IMR-90 (cell line): ENCODE measurements at regions not wholly inside any gene's neighbourhood (a gene's known extent, or its start where the extent isn't known, plus 50 kb on each side); places are given as distances from the start of the nearest gene placed in this dataset.

Experiments used
- ATAC-seq: fragments of 200-7000 bp; cut with Tn5 transposase; 2 replicates; pipeline ENCODE4 v1.9.1; 2020; ENCODE audit warnings: low read depth, mild to moderate bottlenecking, moderate library complexity
- BruUV-seq: library from RNA; stranded (reverse); fragments of 400-500 nt; replicated peaks from 2 replicates; lab custom pipeline; 2021; lab: Mats Ljungman, UMichigan
- CTCF ChIA-PET: fragments of 300-600 bp; formaldehyde crosslinking; extraction: SDS; loops from one replicate; lab custom pipeline; 2021; ENCODE audit warnings: antibody characterized with exemption; lab: Yijun Ruan, JAX
- POLR2A ChIA-PET: fragments of 300-600 bp; sonication (Branson Sonifier 250); formaldehyde crosslinking; loops from one replicate; lab custom pipeline; 2022; ENCODE audit warnings: antibody characterized with exemption; ENCODE audit not compliant: unreplicated experiment; lab: Charles Lee
- DNase-seq: peaks from one replicate; pipeline ENCODE4 v3.0.0; 2013
- H2AFZ ChIP-seq: replicated peaks from 2 replicates; pipeline ENCODE3; 2013; ENCODE audit warnings: low read length, mild to moderate bottlenecking; ENCODE audit not compliant: poor library complexity
- H2AK5ac ChIP-seq: 2 replicates; pipeline ENCODE4 v1.6.1; 2013; ENCODE audit warnings: low read depth, low read length, inconsistent platforms
- H2AK9ac ChIP-seq: replicated peaks from 2 replicates; pipeline ENCODE3; 2013; ENCODE audit warnings: mild to moderate bottlenecking, low read depth, low read length, moderate library complexity; ENCODE audit not compliant: poor library complexity
- H2BK120ac ChIP-seq: 2 replicates; pipeline ENCODE4 v1.6.1; 2013; ENCODE audit warnings: low read depth, low read length, inconsistent platforms
- H2BK15ac ChIP-seq: 3 replicates; pipeline ENCODE4 v1.6.1; 2013; ENCODE audit warnings: low read depth, low read length, inconsistent platforms
- H2BK20ac ChIP-seq: 2 replicates; pipeline ENCODE4 v1.6.1; 2013; ENCODE audit warnings: low read depth, mild to moderate bottlenecking, inconsistent platforms, low read length, moderate library complexity
- H2BK5ac ChIP-seq: 2 replicates; pipeline ENCODE4 v1.6.1; 2013; ENCODE audit warnings: mild to moderate bottlenecking, low read depth, low read length, inconsistent platforms; ENCODE audit not compliant: poor library complexity, severe bottlenecking
- H3K14ac ChIP-seq: replicated peaks from 2 replicates; pipeline ENCODE4 v1.6.1; 2013; ENCODE audit warnings: low read depth, low read length, inconsistent platforms
- H3K18ac ChIP-seq: 2 replicates; pipeline ENCODE4 v1.6.1; 2013; ENCODE audit warnings: low read depth, low read length, control low read depth
- H3K23ac ChIP-seq: 2 replicates; pipeline ENCODE4 v1.6.1; 2013; ENCODE audit warnings: low read depth, low read length, inconsistent platforms
- H3K27ac ChIP-seq: 2 replicates; pipeline ENCODE4 v1.5.1; 2013; ENCODE audit warnings: mild to moderate bottlenecking, control low read depth, low read length; ENCODE audit not compliant: insufficient read depth
- H3K27me3 ChIP-seq: 2 replicates; pipeline ENCODE4 v1.6.1; 2013; ENCODE audit warnings: low read length; ENCODE audit not compliant: control insufficient read depth, insufficient read depth
- H3K36me3 ChIP-seq: 2 replicates; pipeline ENCODE4 v1.6.1; 2013; ENCODE audit warnings: low read length, mixed read lengths; ENCODE audit not compliant: control insufficient read depth, insufficient read depth
- H3K4ac ChIP-seq: 2 replicates; pipeline ENCODE4 v1.6.1; 2013; ENCODE audit warnings: low read depth, low read length, inconsistent platforms
- H3K4me1 ChIP-seq: 2 replicates; pipeline ENCODE4 v1.6.1; 2013; ENCODE audit warnings: low read length, mixed read lengths; ENCODE audit not compliant: control insufficient read depth, insufficient read depth
- H3K4me2 ChIP-seq: 2 replicates; pipeline ENCODE4 v1.6.1; 2013; ENCODE audit warnings: low read depth, mild to moderate bottlenecking, control low read depth, low read length, moderate library complexity
- H3K4me3 ChIP-seq: 2 replicates; pipeline ENCODE4 v1.5.1; 2013; ENCODE audit warnings: low read depth, mild to moderate bottlenecking, control low read depth, low read length, moderate library complexity; ENCODE audit not compliant: insufficient read depth
- H3K56ac ChIP-seq: 2 replicates; pipeline ENCODE4 v1.6.1; 2013; ENCODE audit warnings: low read length, inconsistent platforms; ENCODE audit not compliant: insufficient read depth; ENCODE audit errors: extremely low read depth
- H3K79me1 ChIP-seq, 2 experiments: 2 replicates each; pipeline ENCODE4 v1.6.1; 2013; ENCODE audit warnings: low read length in 2 of 2, inconsistent platforms in 1 of 2, low read depth in 1 of 2
- H3K9ac ChIP-seq: 2 replicates; pipeline ENCODE4 v1.6.1; 2013; ENCODE audit warnings: low read depth, low read length, control low read depth
- H3K9me1 ChIP-seq: 2 replicates; pipeline ENCODE4 v1.6.1; 2013; ENCODE audit warnings: low read length, inconsistent platforms; ENCODE audit not compliant: insufficient read depth
- H3K9me3 ChIP-seq: 2 replicates; pipeline ENCODE4 v1.6.1; 2013; ENCODE audit warnings: low read length; ENCODE audit not compliant: control insufficient read depth, insufficient read depth
- H4K20me1 ChIP-seq: 2 replicates; pipeline ENCODE4 v1.6.1; 2013; ENCODE audit warnings: low read length, inconsistent platforms; ENCODE audit not compliant: insufficient read depth
- H4K5ac ChIP-seq: 2 replicates; pipeline ENCODE4 v1.6.1; 2013; ENCODE audit warnings: mild to moderate bottlenecking, low read depth, low read length, control low read depth
- H4K8ac ChIP-seq, 2 experiments: 2 replicates each; pipeline ENCODE4 v1.6.1; 2013; ENCODE audit warnings: low read depth in 2 of 2, low read length in 2 of 2, control low read depth in 1 of 2, inconsistent platforms in 1 of 2
- H4K91ac ChIP-seq: 2 replicates; pipeline ENCODE4 v1.6.1; 2013; ENCODE audit warnings: low read depth, low read length, inconsistent platforms; ENCODE audit not compliant: insufficient read depth
- CEBPB ChIP-seq: IDR thresholded peaks from 2 replicates; pipeline ENCODE4 v1.6.1; 2012; ENCODE audit warnings: low read depth, low read length, improper control_type of control experiment
- MAFK ChIP-seq: IDR thresholded peaks from 2 replicates; pipeline ENCODE4 v1.6.1; 2012; ENCODE audit warnings: low read depth, low read length, improper control_type of control experiment
- NFE2L2 ChIP-seq: fragments of 150-350 bp; IDR thresholded peaks from 2 replicates; pipeline ENCODE4 v1.6.1; 2016; ENCODE audit warnings: low read depth, mild to moderate bottlenecking, low read length
- RFX5 ChIP-seq: IDR thresholded peaks from 2 replicates; pipeline ENCODE4 v1.8.0; 2012; ENCODE audit warnings: low read depth, mild to moderate bottlenecking, low read length, moderate library complexity
- WGBS, 2 experiments: methylation state at CpG; one replicate each; pipeline versions ENCODE4 v1.1.5 to v1.1.7; 2013; ENCODE audit warnings: missing lambda C conversion rate in 2 of 2; ENCODE audit not compliant: insufficient read length in 1 of 2; ENCODE audit errors: extremely low coverage in 2 of 2; 5-methylcytosine and 5-hydroxymethylcytosine counted together
- dilution Hi-C: fragments of 300-500 bp; cut with HindIII; formaldehyde crosslinking; loops from one replicate; pipeline ENCODE4 v1.14.3; 2018; ENCODE audit warnings: low sequenced_read_pairs; ENCODE audit not compliant: unreplicated experiment
- in situ Hi-C: fragments of 300-500 bp; cut with MboI; formaldehyde crosslinking; loops from 3 replicates; pipeline ENCODE4 v1.14.3; 2019; ENCODE audit warnings: low sequenced_read_pairs, inconsistent platforms, mixed read lengths
- intact Hi-C: fragments of 100-400 bp; cut with micrococcal nuclease; formaldehyde crosslinking; loops from 2 replicates; pipeline ENCODE4 v1.10.0; 2022
- TF ChIP-seq, protein P1 (sequence below): conservative IDR thresholded peaks from 2 replicates; pipeline ENCODE4 v1.5.1; 2012; ENCODE audit warnings: mild to moderate bottlenecking, low read depth, low read length, improper control_type of control experiment

DNA sequence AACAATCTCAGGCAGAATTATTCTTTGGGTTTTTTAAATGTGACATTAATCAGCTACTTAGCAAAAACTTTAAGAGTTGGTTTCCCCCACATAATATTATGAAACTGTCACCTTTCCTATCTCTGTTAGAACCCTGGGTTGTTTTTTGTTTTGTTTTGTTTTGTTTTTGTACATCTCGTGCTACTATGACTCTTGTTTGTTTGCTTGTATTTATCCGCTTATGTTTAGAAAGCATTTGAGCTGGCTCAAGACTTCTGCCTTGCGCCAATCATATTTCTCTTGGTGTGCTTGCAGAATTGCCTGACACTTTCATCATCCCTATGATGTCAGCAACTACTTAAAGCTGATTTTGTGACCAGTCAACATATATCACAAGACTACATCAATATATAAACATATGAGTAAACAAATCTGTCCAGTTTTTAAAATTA is 116.9 kb downstream of the DCLK3 start:
- dilution Hi-C loops (no loop called here), in situ Hi-C loops (no loop called here), intact Hi-C loops (no loop called here)
- no peak for TF ChIP-seq MAFK
- TF ChIP-seq CEBPB: peak; percentile 37; the same call in 1 of the 2 replicates
- TF ChIP-seq RFX5: no peak
- TF ChIP-seq, protein P1, sequence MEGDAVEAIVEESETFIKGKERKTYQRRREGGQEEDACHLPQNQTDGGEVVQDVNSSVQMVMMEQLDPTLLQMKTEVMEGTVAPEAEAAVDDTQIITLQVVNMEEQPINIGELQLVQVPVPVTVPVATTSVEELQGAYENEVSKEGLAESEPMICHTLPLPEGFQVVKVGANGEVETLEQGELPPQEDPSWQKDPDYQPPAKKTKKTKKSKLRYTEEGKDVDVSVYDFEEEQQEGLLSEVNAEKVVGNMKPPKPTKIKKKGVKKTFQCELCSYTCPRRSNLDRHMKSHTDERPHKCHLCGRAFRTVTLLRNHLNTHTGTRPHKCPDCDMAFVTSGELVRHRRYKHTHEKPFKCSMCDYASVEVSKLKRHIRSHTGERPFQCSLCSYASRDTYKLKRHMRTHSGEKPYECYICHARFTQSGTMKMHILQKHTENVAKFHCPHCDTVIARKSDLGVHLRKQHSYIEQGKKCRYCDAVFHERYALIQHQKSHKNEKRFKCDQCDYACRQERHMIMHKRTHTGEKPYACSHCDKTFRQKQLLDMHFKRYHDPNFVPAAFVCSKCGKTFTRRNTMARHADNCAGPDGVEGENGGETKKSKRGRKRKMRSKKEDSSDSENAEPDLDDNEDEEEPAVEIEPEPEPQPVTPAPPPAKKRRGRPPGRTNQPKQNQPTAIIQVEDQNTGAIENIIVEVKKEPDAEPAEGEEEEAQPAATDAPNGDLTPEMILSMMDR: no peak
- TF ChIP-seq NFE2L2: no peak
- Histone ChIP-seq H2BK15ac (no peak overlapping the region), H2AK5ac (no peak overlapping the region), H3K18ac (no peak overlapping the region; the same call in 1 of the 2 replicates), H3K23ac (no peak overlapping the region), H4K8ac (no peak overlapping the region), H3K27ac (no peak overlapping the region), H3K14ac (no peak overlapping the region), H3K4me1 (peaks cover 14% of the 10 kb centered on the region), H3K9me1 (peaks cover 6% of the 10 kb centered on the region; the same call in 1 of the 2 replicates), H2BK120ac (no peak overlapping the region), H3K4me2 (no peak overlapping the region), H3K4me3 (no peak overlapping the region), H4K20me1 (no peaks in the 10 kb centered on the region), H2BK20ac (no peak overlapping the region; the same call in 1 of the 2 replicates), H3K9ac (no peak overlapping the region), H3K36me3 (no peaks in the 10 kb centered on the region), H3K27me3 (no peaks in the 10 kb centered on the region), H4K91ac (no peak overlapping the region; the same call in 1 of the 2 replicates), H4K5ac (no peak overlapping the region), H3K79me1 (no peaks in the 10 kb centered on the region), H2AFZ (no peak overlapping the region), H2BK5ac (no peak overlapping the region), H3K56ac (no peak overlapping the region), H3K4ac (no peak overlapping the region), H3K9me3 (no peaks in the 10 kb centered on the region), H2AK9ac (no peak overlapping the region)
- DNase-seq (peak; percentile 20), ATAC-seq (no peak)
- WGBS, 2 experiments: no CpG with 5 or more reads among the region's 3 CpGs
- ChIA-PET POLR2A (no interaction called here), CTCF (interaction anchor here (0.6 kb wide), 1 partner anchor 37 kb away, joined by 3 read pairs; no protein-coding TSS in a partner anchor)
- BruUV-seq: no TSS peak
